GM13977 (cell line): ENCODE measurements at regions not wholly inside any gene's neighbourhood (a gene's known extent, or its start where the extent isn't known, plus 50 kb on each side); places are given as distances from the start of the nearest gene placed in this dataset.

Experiments
- DNase-seq: peaks from one replicate; pipeline ENCODE4 v3.0.0; 2012; ENCODE audit warnings: low spot score
- in situ Hi-C: fragments of 300-500 bp; cut with MboI; formaldehyde crosslinking; loops from one replicate; pipeline ENCODE4 v1.12.0; 2022; ENCODE audit warnings: low sequenced_read_pairs, low pct_unique_long_range_greater_than_20kb, mixed read lengths, inconsistent platforms; ENCODE audit not compliant: unreplicated experiment
- TF ChIP-seq, protein P1 (sequence below): IDR thresholded peaks from 2 replicates; pipeline ENCODE4 v1.5.1; 2012; ENCODE audit warnings: mild to moderate bottlenecking, control low read depth; ENCODE audit not compliant: insufficient read depth; ENCODE audit errors: extremely low read depth, missing control alignments

DNA sequence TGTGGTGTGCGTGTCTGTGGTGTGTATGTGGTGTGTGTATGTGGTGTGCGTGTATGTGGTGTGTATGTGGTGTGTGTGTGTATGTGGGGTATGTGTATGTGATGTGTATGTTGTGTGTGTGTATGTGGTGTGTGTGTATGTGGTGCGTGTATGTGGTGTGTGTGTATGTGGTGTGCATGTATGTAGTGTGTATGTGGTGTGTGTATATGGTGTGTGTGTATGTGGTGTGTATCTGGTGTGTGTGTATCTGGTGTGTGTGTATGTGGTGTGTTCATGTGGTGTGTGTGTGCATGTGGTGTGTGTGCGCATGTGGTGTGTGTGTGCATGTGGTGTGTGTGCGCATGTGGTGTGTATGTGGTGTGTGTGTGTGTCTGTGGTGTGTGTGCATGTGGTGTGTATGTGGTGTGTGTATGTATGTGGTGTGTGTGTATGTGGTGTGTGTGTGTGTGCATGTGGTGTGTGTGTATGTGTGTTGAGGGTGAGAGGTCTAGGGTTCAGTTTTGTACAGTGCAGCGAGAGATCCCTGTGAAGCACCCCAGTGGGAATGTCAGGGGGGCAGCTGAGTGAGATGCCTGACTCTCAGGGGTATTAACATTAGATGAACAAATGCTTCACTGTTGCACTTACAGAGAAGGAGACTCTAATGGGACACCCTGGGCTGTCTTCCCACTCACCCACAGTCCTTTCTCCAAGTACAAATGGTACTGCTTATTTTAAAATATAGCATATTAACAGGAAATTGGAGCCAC, 61.3 kb upstream of the MEDAG start:
- TF ChIP-seq, protein P1, sequence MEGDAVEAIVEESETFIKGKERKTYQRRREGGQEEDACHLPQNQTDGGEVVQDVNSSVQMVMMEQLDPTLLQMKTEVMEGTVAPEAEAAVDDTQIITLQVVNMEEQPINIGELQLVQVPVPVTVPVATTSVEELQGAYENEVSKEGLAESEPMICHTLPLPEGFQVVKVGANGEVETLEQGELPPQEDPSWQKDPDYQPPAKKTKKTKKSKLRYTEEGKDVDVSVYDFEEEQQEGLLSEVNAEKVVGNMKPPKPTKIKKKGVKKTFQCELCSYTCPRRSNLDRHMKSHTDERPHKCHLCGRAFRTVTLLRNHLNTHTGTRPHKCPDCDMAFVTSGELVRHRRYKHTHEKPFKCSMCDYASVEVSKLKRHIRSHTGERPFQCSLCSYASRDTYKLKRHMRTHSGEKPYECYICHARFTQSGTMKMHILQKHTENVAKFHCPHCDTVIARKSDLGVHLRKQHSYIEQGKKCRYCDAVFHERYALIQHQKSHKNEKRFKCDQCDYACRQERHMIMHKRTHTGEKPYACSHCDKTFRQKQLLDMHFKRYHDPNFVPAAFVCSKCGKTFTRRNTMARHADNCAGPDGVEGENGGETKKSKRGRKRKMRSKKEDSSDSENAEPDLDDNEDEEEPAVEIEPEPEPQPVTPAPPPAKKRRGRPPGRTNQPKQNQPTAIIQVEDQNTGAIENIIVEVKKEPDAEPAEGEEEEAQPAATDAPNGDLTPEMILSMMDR: no peak
- DNase-seq: no peak
- in situ Hi-C loops: no loop called here

DNA sequence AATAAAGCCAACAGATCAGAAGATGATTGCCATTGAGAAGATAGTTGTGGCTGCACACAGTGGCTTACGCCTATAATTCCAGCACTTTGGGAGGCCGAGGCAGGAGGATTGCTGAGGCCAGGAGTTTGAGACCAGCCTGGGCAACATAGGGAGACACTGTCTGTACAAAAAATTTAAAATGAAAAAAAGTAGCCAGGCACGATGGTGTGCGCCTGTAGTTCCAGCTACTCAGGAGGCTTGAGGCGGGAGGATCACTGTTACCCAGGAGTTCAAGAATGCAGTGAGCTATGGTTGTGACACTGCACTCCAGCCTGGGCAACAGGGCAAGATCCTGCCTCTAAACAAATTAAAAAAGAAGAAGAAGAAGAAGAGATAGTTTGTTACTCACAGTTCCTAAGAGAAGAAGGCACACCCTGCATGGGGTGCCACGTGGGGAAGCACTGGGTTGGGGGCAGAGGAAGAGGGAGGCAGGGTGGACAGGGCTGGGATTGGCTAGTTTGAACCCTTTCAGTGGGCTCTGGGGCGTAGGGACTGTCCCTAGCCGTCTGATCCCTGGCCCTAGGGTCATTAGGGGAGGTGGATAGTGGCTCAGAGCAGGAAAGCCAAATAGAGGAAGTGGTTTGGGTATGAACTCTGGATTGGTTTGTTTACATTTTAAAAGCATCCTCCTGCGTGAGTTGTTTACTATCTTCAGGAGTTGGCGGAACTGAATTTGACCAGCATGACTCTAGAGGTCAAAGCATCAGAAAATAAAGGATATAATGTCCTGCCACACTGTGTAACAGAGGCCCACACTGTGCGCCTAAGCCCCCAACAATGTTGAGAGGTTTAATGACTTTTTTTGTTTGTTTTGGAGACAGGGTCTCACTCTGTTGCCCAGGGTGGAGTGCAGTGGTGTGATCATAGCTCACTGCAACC, 60.5 kb upstream of the MEDAG start:
- in situ Hi-C loops: no loop called here
- TF ChIP-seq, protein P1: no peak
- no peak for DNase-seq

DNA sequence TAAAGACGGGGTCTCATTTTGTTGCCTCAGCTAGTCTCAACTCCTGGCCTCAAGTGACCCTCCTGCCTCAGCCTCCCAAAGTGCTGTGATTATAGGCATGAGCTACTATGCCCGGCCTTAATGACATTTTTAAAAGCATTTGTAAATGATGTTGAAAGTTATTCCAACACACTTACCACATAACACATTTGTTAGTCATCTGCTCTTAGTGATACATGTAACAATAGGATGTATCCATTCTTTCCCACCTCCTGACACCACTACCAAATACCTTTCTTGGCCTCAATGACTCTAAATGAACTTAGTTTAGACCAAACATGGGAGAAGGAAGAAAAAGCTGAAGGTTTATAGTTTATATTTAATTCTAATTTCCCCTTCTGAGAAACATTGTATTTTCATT, 59.8 kb upstream of the MEDAG start:
- DNase-seq: no peak
- TF ChIP-seq, protein P1: no peak
- in situ Hi-C loops: no loop called here

DNA sequence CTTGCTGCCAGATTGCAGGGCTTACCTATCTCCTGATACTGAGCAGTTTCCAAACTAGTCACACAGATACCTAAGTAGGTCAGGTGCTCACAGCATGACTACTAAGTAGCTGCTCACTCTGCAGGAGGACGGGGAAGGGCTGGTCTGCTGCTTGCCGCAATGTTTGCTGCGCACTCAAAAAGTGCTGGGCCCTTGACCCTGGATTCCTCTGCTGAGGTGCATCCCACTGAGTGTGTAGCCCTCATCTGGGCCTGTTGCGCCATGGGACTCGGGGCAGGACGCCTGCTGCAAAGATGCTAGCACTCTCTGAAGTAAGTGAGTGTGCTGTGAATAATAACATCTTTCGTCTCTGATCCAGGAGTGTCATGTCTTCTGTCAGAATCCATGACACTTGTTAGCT, 59.2 kb upstream of the MEDAG start:
- DNase-seq: no peak
- in situ Hi-C loops: no loop called here
- TF ChIP-seq, protein P1: no peak

DNA sequence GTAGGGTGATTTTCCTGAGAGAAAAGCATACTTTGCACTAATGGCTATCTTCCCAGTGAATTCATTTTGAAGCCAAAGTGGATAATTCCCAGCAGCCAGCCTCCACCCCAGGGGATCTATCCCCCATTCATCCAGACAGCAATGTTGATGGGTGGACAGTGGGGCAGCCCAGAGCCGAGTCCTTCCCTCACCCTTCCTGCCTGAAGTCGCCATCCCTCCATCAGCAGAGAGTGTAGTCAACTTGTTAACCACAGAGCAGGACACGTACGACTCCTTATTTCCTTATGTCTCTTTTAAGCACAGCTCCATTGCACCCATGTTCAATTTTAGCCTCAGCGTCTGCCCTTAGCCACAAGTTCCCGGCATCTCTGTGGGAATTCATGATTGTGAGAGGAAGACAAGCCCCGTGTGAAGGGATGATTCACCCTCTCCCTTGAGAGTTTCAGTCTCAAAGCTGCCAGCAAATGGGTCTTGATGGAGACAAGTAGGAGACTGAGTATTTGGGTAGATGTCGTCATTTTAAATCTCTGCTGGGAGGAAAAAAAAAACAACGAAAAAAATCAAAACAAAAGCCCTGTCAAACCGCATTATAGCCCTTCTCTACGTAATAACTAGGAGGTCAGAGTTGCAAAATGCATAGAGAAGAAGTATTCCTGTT, 58.3 kb upstream of the MEDAG start:
- TF ChIP-seq, protein P1: no peak
- DNase-seq: no peak
- in situ Hi-C loops: no loop called here

DNA sequence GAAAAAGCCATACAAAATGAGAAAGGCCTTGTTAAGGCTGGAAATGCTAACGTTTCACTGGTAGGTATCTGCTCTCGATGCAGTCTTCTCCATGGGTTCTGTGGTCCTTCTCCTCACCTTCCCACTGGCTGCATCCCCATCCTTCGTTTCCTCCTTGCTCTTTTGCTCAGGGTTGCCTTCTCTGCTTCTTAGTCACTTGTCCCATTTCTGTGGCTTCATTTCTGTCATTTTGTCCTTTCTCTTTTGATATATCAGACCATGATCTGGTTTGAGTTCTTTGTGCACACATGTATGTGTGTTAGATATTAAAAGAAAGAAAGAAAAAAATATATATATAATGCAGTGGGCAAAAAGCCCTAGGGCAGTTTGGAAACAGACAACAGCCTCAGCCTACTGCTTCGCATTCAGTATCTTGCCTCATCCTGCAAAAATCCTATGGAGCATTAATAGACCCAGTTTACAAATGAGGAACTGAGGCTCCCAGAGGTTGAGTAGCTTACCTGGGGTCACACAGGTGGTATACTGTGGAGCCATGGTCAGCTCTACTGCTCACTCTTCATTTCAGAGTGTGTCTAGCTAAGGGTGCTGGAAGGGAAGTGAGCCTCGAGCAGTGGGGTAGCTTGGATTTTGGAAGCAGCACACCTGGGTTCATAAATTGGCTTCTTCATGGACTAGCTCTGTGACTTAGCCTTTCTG, 57.6 kb upstream of the MEDAG start:
- TF ChIP-seq, protein P1: no peak
- in situ Hi-C loops: no loop called here
- DNase-seq: no peak
